ENCODE measurements at regions not wholly inside any gene's neighbourhood (a gene's known extent, or its start where the extent isn't known, plus 50 kb on each side); places are given as distances from the start of the nearest gene placed in this dataset.

- no peak for TF ChIP-seq ZFP3 (CRISPR knock-in tag; IDR thresholded peaks at IDR 0.05)
- TF ChIP-seq PATZ1 (CRISPR knock-in tag; IDR thresholded peaks at IDR 0.05; ENCODE audit: borderline replicate concordance), result no peak
- no peak for TF ChIP-seq ISL1 (CRISPR knock-in tag; IDR thresholded peaks at IDR 0.05)
- no peak for TF ChIP-seq CSDC2 (CRISPR knock-in tag; IDR thresholded peaks at IDR 0.05)
These were observed 499.7 kb downstream of the MAT2B start for GRCh38 chr5:164005071-164005470.

All from SK-N-SH treated with all-trans-retinoic acid at 6 μM for 48 hours (cell line).